ENCODE measurements at regions not wholly inside any gene's neighbourhood (a gene's known extent, or its start where the extent isn't known, plus 50 kb on each side); places are given as distances from the start of the nearest gene placed in this dataset.
A peak's percentile ranks its signal among the peaks of the same experiment; 100 is the strongest.

DNA sequence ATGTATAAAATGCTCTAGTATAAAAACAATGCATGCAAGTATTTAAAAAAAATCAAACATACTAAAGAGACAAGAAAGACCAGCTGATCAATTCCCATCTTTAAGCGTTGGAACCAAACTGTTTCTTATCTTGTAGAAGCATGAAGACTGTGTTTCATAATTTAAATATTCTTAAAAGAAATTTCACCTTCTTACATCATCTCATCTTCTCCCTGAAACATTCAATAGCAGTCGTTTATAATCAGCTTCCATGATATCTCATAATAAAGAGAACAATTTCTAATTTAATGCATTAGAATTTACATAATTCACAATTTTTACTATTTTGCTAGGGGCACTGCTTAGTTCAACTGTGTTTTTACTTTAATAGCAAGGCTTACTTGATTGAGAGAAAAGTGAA lies 468.1 kb upstream of the MARCKS start (continued):
- TF ChIP-seq, protein P1, sequence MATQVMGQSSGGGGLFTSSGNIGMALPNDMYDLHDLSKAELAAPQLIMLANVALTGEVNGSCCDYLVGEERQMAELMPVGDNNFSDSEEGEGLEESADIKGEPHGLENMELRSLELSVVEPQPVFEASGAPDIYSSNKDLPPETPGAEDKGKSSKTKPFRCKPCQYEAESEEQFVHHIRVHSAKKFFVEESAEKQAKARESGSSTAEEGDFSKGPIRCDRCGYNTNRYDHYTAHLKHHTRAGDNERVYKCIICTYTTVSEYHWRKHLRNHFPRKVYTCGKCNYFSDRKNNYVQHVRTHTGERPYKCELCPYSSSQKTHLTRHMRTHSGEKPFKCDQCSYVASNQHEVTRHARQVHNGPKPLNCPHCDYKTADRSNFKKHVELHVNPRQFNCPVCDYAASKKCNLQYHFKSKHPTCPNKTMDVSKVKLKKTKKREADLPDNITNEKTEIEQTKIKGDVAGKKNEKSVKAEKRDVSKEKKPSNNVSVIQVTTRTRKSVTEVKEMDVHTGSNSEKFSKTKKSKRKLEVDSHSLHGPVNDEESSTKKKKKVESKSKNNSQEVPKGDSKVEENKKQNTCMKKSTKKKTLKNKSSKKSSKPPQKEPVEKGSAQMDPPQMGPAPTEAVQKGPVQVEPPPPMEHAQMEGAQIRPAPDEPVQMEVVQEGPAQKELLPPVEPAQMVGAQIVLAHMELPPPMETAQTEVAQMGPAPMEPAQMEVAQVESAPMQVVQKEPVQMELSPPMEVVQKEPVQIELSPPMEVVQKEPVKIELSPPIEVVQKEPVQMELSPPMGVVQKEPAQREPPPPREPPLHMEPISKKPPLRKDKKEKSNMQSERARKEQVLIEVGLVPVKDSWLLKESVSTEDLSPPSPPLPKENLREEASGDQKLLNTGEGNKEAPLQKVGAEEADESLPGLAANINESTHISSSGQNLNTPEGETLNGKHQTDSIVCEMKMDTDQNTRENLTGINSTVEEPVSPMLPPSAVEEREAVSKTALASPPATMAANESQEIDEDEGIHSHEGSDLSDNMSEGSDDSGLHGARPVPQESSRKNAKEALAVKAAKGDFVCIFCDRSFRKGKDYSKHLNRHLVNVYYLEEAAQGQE (IDR thresholded peaks at IDR 0.05; ENCODE audit: low read depth, low read length): no peak

DNA sequence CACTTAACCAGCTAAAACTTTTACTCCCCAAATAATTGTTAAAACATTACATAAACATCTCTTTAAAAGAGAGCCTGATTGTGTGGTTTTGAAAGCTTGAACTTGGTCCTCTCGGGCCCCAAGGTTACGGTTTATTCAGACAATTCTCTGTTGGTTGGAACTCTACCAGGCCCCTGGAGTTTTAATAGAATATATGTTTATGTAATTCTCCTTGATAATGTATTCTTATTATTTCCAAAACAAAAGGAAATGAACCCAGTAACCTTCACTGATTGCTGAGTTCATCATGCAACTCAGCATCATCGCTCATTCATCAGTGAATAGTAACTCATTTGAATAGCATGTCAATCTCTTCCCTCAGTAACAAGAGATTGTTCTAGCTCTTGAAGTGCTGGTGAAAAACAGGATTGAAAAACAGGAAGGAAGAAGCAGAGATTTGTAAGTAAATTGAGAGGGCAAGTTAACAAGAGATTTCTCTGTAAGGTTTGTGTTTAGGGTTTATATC lies 464.5 kb upstream of the MARCKS start:
- no peaks in the 10 kb centered on the region for H3K27me3 ChIP-seq (ENCODE audit: insufficient read depth)
- H3K4me2 ChIP-seq: no peak overlapping the region
- DNase-seq: no peak
- H3K9ac ChIP-seq: no peak overlapping the region
- H3K27ac ChIP-seq (ENCODE audit: low read depth in 2 of 2, low read length in 1 of 2): no peak overlapping the region
- no peak overlapping the region for H3K4me3 ChIP-seq (ENCODE audit: low read depth in 2 of 2, low read length in 1 of 2)
- POLR2A ChIA-PET: no interaction called here
- H3F3A ChIP-seq (replicated peaks; ENCODE audit: insufficient read depth): peaks cover 9% of the 10 kb centered on the region
- H3K9me3 ChIP-seq: no peaks in the 10 kb centered on the region
- CTCF ChIA-PET: interaction anchor here (0.6 kb wide), 1 partner anchor 33 kb away, joined by 3 read pairs; no protein-coding TSS in a partner anchor
- H3K4me1 ChIP-seq (ENCODE audit: control insufficient read depth in 1 of 2, insufficient read depth in 2 of 2, low read depth in 1 of 2, low read length in 1 of 2): peaks cover 6 to 8% of the 10 kb centered on the region in 2 experiments; a peak in 2 of 4 replicates
- WGBS (ENCODE audit: low lambda C conversion rate): 100% methylated on average over 3 of the region's 3 CpGs
- no peaks in the 10 kb centered on the region for H3K79me2 ChIP-seq (ENCODE audit: insufficient read depth)
- TF ChIP-seq FOSL2 (IDR thresholded peaks at IDR 0.05; ENCODE audit: borderline replicate concordance, low read depth): no peak
- TF ChIP-seq, protein P2, sequence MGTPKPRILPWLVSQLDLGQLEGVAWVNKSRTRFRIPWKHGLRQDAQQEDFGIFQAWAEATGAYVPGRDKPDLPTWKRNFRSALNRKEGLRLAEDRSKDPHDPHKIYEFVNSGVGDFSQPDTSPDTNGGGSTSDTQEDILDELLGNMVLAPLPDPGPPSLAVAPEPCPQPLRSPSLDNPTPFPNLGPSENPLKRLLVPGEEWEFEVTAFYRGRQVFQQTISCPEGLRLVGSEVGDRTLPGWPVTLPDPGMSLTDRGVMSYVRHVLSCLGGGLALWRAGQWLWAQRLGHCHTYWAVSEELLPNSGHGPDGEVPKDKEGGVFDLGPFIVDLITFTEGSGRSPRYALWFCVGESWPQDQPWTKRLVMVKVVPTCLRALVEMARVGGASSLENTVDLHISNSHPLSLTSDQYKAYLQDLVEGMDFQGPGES (IDR thresholded peaks at IDR 0.05; ENCODE audit: low read depth, low read length): no peak
- no peak for TF ChIP-seq JUND (IDR thresholded peaks at IDR 0.05)
- no peak for TF ChIP-seq POLR2AphosphoS5 (IDR thresholded peaks at IDR 0.05; ENCODE audit: low read depth, low read length)
- TF ChIP-seq MEF2A (IDR thresholded peaks at IDR 0.05; ENCODE audit: borderline replicate concordance, low read depth): no peak
- no peak for TF ChIP-seq SMC3 (IDR thresholded peaks at IDR 0.05; ENCODE audit: low read depth, low read length)
- TF ChIP-seq, protein P3, sequence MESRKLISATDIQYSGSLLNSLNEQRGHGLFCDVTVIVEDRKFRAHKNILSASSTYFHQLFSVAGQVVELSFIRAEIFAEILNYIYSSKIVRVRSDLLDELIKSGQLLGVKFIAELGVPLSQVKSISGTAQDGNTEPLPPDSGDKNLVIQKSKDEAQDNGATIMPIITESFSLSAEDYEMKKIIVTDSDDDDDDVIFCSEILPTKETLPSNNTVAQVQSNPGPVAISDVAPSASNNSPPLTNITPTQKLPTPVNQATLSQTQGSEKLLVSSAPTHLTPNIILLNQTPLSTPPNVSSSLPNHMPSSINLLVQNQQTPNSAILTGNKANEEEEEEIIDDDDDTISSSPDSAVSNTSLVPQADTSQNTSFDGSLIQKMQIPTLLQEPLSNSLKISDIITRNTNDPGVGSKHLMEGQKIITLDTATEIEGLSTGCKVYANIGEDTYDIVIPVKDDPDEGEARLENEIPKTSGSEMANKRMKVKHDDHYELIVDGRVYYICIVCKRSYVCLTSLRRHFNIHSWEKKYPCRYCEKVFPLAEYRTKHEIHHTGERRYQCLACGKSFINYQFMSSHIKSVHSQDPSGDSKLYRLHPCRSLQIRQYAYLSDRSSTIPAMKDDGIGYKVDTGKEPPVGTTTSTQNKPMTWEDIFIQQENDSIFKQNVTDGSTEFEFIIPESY (IDR thresholded peaks at IDR 0.05; ENCODE audit: borderline replicate concordance, low read depth): no peak
- TF ChIP-seq EP300 (IDR thresholded peaks at IDR 0.05; ENCODE audit: borderline replicate concordance in 1 of 2, low read depth in 1 of 2, low read length in 1 of 2): no peak
- no peak for TF ChIP-seq NRF1 (IDR thresholded peaks at IDR 0.05; ENCODE audit: low read depth, low read length)
- TF ChIP-seq RCOR1 (IDR thresholded peaks at IDR 0.05; ENCODE audit: low read length): no peak
- no peak for TF ChIP-seq FOXM1 (IDR thresholded peaks at IDR 0.05; ENCODE audit: low read depth)
- no peak for TF ChIP-seq RAD21 (IDR thresholded peaks at IDR 0.05; ENCODE audit: low read length)
- no peak for TF ChIP-seq YY1 (IDR thresholded peaks at IDR 0.05; ENCODE audit: low read depth)
- TF ChIP-seq RXRA (IDR thresholded peaks at IDR 0.05; ENCODE audit: borderline replicate concordance, low read depth): no peak
- H2AFZ ChIP-seq (ENCODE audit: low read depth): peak overlapping the region; percentile 31; the same call in 1 of the 2 replicates
- H3K9me2 ChIP-seq: no peaks in the 10 kb centered on the region
- no peaks in the 10 kb centered on the region for H4K20me1 ChIP-seq (ENCODE audit: insufficient read depth)
- no peaks in the 10 kb centered on the region for H3K36me3 ChIP-seq (replicated peaks in 1 of 2; ENCODE audit: control insufficient read depth in 1 of 2, insufficient read depth in 2 of 2, low read length in 1 of 2)

Measured in SK-N-SH (cell line).